ENCODE measurements at regions not wholly inside any gene's neighbourhood (a gene's known extent, or its start where the extent isn't known, plus 50 kb on each side); places are given as distances from the start of the nearest gene placed in this dataset.

DNA sequence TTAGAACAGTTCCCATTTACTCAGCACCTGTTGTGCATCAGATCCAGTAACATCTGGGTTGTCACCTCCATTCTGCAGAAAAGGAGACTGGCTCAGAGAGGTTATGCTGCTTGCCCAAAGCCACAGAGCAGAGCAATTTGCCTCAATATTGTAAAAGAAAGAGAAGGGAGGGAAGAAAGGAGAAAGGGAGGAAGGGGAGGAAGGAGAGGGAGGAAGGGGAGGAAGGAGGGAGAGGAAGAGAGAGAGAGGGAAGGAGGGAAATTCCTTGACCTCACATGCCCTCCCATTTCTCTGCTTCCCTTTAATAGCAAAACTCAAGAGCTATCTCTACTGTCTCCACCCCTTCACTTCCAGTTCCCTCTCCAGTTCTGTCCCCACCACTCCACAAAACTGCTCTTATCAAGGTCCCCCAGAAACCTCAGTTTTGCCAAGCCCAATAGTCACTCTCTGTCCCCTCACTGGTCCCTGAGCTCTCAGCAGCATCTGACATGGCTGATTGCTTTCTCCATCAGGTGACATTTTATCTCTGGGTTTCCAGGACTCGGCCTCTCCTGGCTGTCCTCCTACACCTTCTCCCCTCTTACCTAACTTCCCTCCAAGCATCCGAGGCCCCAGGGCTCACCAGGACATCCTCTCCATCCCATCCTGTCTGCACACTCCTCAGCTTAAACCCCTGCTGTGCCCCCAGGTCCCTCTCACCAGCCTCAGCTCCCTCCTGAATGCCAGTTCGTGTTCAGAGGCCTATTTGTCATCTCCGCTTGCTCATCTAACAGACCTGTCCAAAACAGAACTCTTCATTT lies 104.7 kb upstream of the LINGO1 start:
- TF ChIP-seq SUZ12 (IDR thresholded peaks at IDR 0.05) (no peak), ELF4 (IDR thresholded peaks at IDR 0.05) (no peak), LEF1 (IDR thresholded peaks at IDR 0.05; ENCODE audit: borderline replicate concordance) (no peak), NFRKB (IDR thresholded peaks at IDR 0.05) (no peak), FOXA1 (IDR thresholded peaks at IDR 0.05) (no peak), TARDBP (IDR thresholded peaks at IDR 0.05) (no peak)
- TF ChIP-seq, protein P1, sequence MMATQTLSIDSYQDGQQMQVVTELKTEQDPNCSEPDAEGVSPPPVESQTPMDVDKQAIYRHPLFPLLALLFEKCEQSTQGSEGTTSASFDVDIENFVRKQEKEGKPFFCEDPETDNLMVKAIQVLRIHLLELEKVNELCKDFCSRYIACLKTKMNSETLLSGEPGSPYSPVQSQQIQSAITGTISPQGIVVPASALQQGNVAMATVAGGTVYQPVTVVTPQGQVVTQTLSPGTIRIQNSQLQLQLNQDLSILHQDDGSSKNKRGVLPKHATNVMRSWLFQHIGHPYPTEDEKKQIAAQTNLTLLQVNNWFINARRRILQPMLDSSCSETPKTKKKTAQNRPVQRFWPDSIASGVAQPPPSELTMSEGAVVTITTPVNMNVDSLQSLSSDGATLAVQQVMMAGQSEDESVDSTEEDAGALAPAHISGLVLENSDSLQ (IDR thresholded peaks at IDR 0.05) = no peak

Data from HEK293T (cell line).